ENCODE measurements at regions not wholly inside any gene's neighbourhood (a gene's known extent, or its start where the extent isn't known, plus 50 kb on each side); places are given as distances from the start of the nearest gene placed in this dataset.

- DNase-seq, result no peak
These were observed 2035.3 kb upstream of the TENM3 start for GRCh38 chr4:180207921-180208320.

- no peak for DNase-seq
These were observed 2026.1 kb upstream of the TENM3 start for GRCh38 chr4:180217070-180217469.

GRCh38 chr4:180219080-180219479 lies 2024.1 kb upstream of the TENM3 start:
- DNase-seq, result no peak

GRCh38 chr4:180225977-180226376 lies 2017.2 kb upstream of the TENM3 start:
- no peak for DNase-seq

GRCh38 chr4:180234730-180235129 lies 2008.5 kb upstream of the TENM3 start:
- no peak for DNase-seq

GRCh38 chr4:180240670-180241069 lies 2002.5 kb upstream of the TENM3 start:
- DNase-seq, result no peak

- no peak for DNase-seq
These were observed 1989.8 kb upstream of the TENM3 start for GRCh38 chr4:180253419-180253818.

- no peak for DNase-seq
These were observed 1981.9 kb upstream of the TENM3 start for GRCh38 chr4:180261346-180261745.

GRCh38 chr4:180280076-180280475 lies 1963.1 kb upstream of the TENM3 start:
- no peak for DNase-seq

- DNase-seq, result no peak
These were observed 1962.4 kb upstream of the TENM3 start for GRCh38 chr4:180280726-180281297.

- no peak for DNase-seq
These were observed 1961.5 kb upstream of the TENM3 start for GRCh38 chr4:180281724-180282123.

- no peak for DNase-seq
These were observed 1958.9 kb upstream of the TENM3 start for GRCh38 chr4:180284267-180284666.

GRCh38 chr4:180285796-180286195 lies 1957.4 kb upstream of the TENM3 start:
- DNase-seq, result no peak

GRCh38 chr4:180292339-180292738 lies 1950.9 kb upstream of the TENM3 start:
- DNase-seq, result no peak

- no peak for DNase-seq
These were observed 1947.1 kb upstream of the TENM3 start for GRCh38 chr4:180296036-180296599.

GRCh38 chr4:180304321-180304720 lies 1938.9 kb upstream of the TENM3 start:
- no peak for DNase-seq

- DNase-seq, result no peak
These were observed 1932.6 kb upstream of the TENM3 start for GRCh38 chr4:180310616-180311015.

GRCh38 chr4:180314972-180315371 lies 1928.2 kb upstream of the TENM3 start:
- no peak for DNase-seq

- no peak for DNase-seq
These were observed 1912.7 kb upstream of the TENM3 start for GRCh38 chr4:180330521-180330920.

- no peak for DNase-seq
These were observed 1910.0 kb upstream of the TENM3 start for GRCh38 chr4:180333162-180333561.

- DNase-seq, result no peak
These were observed 1907.6 kb upstream of the TENM3 start for GRCh38 chr4:180335566-180335965.

GRCh38 chr4:180336494-180337090 lies 1906.6 kb upstream of the TENM3 start:
- DNase-seq, result no peak

GRCh38 chr4:180341926-180342325 lies 1901.3 kb upstream of the TENM3 start:
- no peak for DNase-seq

- no peak for DNase-seq
These were observed 1892.3 kb upstream of the TENM3 start for GRCh38 chr4:180350901-180351300.

GRCh38 chr4:180356766-180357165 lies 1886.4 kb upstream of the TENM3 start:
- DNase-seq, result no peak

Measured in activated T-cell treated with anti-CD3 and anti-CD28 coated beads for 4 hours (primary cell).